ENCODE measurements at regions not wholly inside any gene's neighbourhood (a gene's known extent, or its start where the extent isn't known, plus 50 kb on each side); places are given as distances from the start of the nearest gene placed in this dataset.

- ATAC-seq (no peak), DNase-seq (no peak)
- Histone ChIP-seq H3K4me3 (no peak overlapping the region), H3K27me3 (no peaks in the 10 kb centered on the region), H3K4me1 (peaks cover 4 to 18% of the 10 kb centered on the region in 2 donors), H3K27ac (peak overlapping the region; percentile 43 to 82 (median 74)), H3K36me3 (no peaks in the 10 kb centered on the region), H3K9me3 (no peaks in the 10 kb centered on the region)
- intact Hi-C loops (cut with DNase I; ENCODE audit: low total_unique reads) (loop anchor here (5.0 kb wide), 1 partner anchor 656 kb away; the partner anchor contains the start of gene TBX3), in situ Hi-C loops (cut with MboI; ENCODE audit: low sequenced_read_pairs in 4 of 4) (loop anchor here in 1 of 4 donors (25.0 kb wide), 1 partner anchor 651 kb away; the partner anchor contains the start of gene TBX3)
- TF ChIP-seq CTCF (IDR thresholded peaks at IDR 0.05 in 4 of 5, conservative IDR thresholded peaks at IDR 0.05 in 1 of 5), result no peak
- TF ChIP-seq POLR2A (IDR thresholded peaks at IDR 0.05), result no peak
These were observed 654.8 kb upstream of the TBX3 start for GRCh38 chr12:115338566-115339294.

GRCh38 chr12:115337693-115338543 is 653.9 kb upstream of the TBX3 start:
- intact Hi-C loops (cut with DNase I; ENCODE audit: low total_unique reads), result loop anchor here (1.0 to 5.0 kb wide), 2 partner anchors 111 to 656 kb away; partner anchors contain the start of gene TBX3
- DNase-seq, result peak; percentile 48 to 81
- peak; percentile 87 for ATAC-seq

GRCh38 chr12:115336506-115336905 is 652.5 kb upstream of the TBX3 start:
- H3K9me3 ChIP-seq, result no peaks in the 10 kb centered on the region
- peak overlapping the region in 2 of 4 donors; percentile 73 to 82 for H3K27ac ChIP-seq
- H3K27me3 ChIP-seq, result no peaks in the 10 kb centered on the region
- no peak for TF ChIP-seq CTCF (IDR thresholded peaks at IDR 0.05 in 4 of 5, conservative IDR thresholded peaks at IDR 0.05 in 1 of 5)
- TF ChIP-seq POLR2A (IDR thresholded peaks at IDR 0.05), result no peak
- ATAC-seq (no peak), DNase-seq (no peak)
- H3K36me3 ChIP-seq, result no peaks in the 10 kb centered on the region
- intact Hi-C loops (cut with DNase I; ENCODE audit: low total_unique reads), result loop anchor here (5.0 kb wide), 1 partner anchor 654 kb away; the partner anchor contains the start of gene TBX3
- in situ Hi-C loops (cut with MboI; ENCODE audit: low sequenced_read_pairs in 4 of 4), result loop anchor here in 1 of 4 donors (25.0 kb wide), 1 partner anchor 649 kb away; the partner anchor contains the start of gene TBX3
- peak overlapping the region in 1 of 4 donors; percentile 13 for H3K4me3 ChIP-seq
- H3K4me1 ChIP-seq, result peaks cover 0 to 13% of the 10 kb centered on the region in 2 donors

More at GRCh38 chr12:115337693-115338543, 653.9 kb upstream of the TBX3 start:
- Histone ChIP-seq H3K27ac (peak overlapping the region; percentile 43 to 82 (median 74)), H3K36me3 (no peaks in the 10 kb centered on the region), H3K4me3 (no peak overlapping the region), H3K9me3 (no peaks in the 10 kb centered on the region), H3K27me3 (no peaks in the 10 kb centered on the region), H3K4me1 (peaks cover 4 to 18% of the 10 kb centered on the region in 2 donors)
- TF ChIP-seq POLR2A (IDR thresholded peaks at IDR 0.05) (peak; percentile 16 to 28), CTCF (IDR thresholded peaks at IDR 0.05 in 4 of 5, conservative IDR thresholded peaks at IDR 0.05 in 1 of 5) (no peak)
- in situ Hi-C loops (cut with MboI; ENCODE audit: low sequenced_read_pairs in 4 of 4), result loop anchor here in 1 of 4 donors (25.0 kb wide), 1 partner anchor 651 kb away; the partner anchor contains the start of gene TBX3

GRCh38 chr12:115335594-115335993 is 651.6 kb upstream of the TBX3 start:
- Histone ChIP-seq H3K36me3 (no peaks in the 10 kb centered on the region), H3K27ac (peak overlapping the region in 3 of 4 donors; percentile 48 to 61 (median 57)), H3K4me1 (peaks cover 0 to 8% of the 10 kb centered on the region in 2 donors), H3K4me3 (no peak overlapping the region), H3K27me3 (no peaks in the 10 kb centered on the region), H3K9me3 (no peaks in the 10 kb centered on the region)
- intact Hi-C loops (cut with DNase I; ENCODE audit: low total_unique reads) (loop anchor here (5.0 kb wide), 1 partner anchor 653 kb away; the partner anchor contains the start of gene TBX3), in situ Hi-C loops (cut with MboI; ENCODE audit: low sequenced_read_pairs in 4 of 4) (loop anchor here in 1 of 4 donors (25.0 kb wide), 1 partner anchor 648 kb away; the partner anchor contains the start of gene TBX3)
- TF ChIP-seq POLR2A (IDR thresholded peaks at IDR 0.05) (no peak), CTCF (IDR thresholded peaks at IDR 0.05 in 4 of 5, conservative IDR thresholded peaks at IDR 0.05 in 1 of 5) (no peak)
- ATAC-seq (peak in 1 of 2 donors; percentile 43), DNase-seq (peak; percentile 10 to 31)

Measured in gastrocnemius medialis (tissue), 4 donors.